Mesothelial cell of epicardium (in vitro differentiated cells): ENCODE measurements at regions not wholly inside any gene's neighbourhood (a gene's known extent, or its start where the extent isn't known, plus 50 kb on each side); places are given as distances from the start of the nearest gene placed in this dataset.

Experiments used
- DNase-seq, 2 experiments: peaks; one replicate each; pipeline ENCODE4 v3.0.0; 2021; ENCODE audit warnings: low spot score in 2 of 2; ENCODE audit not compliant: unreplicated experiment in 2 of 2
- H3K27ac Mint-ChIP-seq: 2 replicates; pipeline ENCODE4 v1.8.0; 2021; ENCODE audit warnings: mixed read lengths
- H3K27me3 Mint-ChIP-seq: 2 replicates; pipeline ENCODE4 v1.8.0; 2021; ENCODE audit warnings: low read depth, mixed read lengths
- H3K36me3 Mint-ChIP-seq: 2 replicates; pipeline ENCODE4 v1.8.0; 2021; ENCODE audit warnings: mixed read lengths
- H3K4me1 Mint-ChIP-seq: 2 replicates; pipeline ENCODE4 v1.8.0; 2021; ENCODE audit warnings: mixed read lengths
- H3K4me3 Mint-ChIP-seq: 2 replicates; pipeline ENCODE4 v1.8.0; 2021; ENCODE audit warnings: mild to moderate bottlenecking, moderate library complexity, mixed read lengths
- H3K9me3 Mint-ChIP-seq: 2 replicates; pipeline ENCODE4 v1.8.0; 2021; ENCODE audit warnings: mixed read lengths
- TF ChIP-seq, protein P1 (sequence below): fragments of 200-600 bp; sonication (generic); IDR thresholded peaks from one replicate; pipeline ENCODE4 v1.5.0; 2021; ENCODE audit warnings: antibody characterized with exemption; ENCODE audit not compliant: unreplicated experiment

DNA sequence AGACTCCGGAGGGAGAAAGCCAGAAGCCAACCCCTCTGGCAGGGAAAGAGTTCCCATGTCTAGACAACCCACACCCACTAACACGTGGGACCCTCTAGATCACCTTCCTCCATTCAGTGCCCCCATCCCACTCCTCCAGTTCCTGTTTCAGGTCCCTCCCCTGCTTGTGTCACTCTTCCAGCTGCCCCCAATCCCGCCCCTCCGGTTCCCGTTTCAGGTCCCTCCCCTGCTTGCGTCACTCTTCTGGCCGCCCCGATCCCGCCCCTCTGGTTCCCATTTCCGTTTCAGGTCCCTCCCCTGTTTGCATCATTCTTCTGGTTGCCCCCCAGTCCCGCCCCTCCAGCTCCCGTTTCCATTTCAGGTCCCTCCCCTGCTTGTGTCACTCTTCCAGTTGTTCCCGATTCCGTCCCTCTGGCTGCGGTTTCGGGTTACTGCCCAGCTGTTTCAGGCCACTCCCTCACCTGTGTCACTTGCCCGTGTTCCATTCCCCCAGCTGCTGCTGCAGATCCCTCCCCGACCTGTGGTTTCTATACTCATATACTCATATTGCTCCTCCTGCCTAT, 64.8 kb upstream of the RANBP6 start:
- TF ChIP-seq, protein P1, sequence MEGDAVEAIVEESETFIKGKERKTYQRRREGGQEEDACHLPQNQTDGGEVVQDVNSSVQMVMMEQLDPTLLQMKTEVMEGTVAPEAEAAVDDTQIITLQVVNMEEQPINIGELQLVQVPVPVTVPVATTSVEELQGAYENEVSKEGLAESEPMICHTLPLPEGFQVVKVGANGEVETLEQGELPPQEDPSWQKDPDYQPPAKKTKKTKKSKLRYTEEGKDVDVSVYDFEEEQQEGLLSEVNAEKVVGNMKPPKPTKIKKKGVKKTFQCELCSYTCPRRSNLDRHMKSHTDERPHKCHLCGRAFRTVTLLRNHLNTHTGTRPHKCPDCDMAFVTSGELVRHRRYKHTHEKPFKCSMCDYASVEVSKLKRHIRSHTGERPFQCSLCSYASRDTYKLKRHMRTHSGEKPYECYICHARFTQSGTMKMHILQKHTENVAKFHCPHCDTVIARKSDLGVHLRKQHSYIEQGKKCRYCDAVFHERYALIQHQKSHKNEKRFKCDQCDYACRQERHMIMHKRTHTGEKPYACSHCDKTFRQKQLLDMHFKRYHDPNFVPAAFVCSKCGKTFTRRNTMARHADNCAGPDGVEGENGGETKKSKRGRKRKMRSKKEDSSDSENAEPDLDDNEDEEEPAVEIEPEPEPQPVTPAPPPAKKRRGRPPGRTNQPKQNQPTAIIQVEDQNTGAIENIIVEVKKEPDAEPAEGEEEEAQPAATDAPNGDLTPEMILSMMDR, result no peak
- H3K4me3 Mint-ChIP-seq, result peak overlapping the region; percentile 81
- peak overlapping the region; percentile 94 for H3K27ac Mint-ChIP-seq
- no peaks in the 10 kb centered on the region for H3K36me3 Mint-ChIP-seq
- DNase-seq, result peak; percentile 81 to 89
- H3K27me3 Mint-ChIP-seq, result no peaks in the 10 kb centered on the region
- H3K4me1 Mint-ChIP-seq, result peaks cover 15% of the 10 kb centered on the region
- H3K9me3 Mint-ChIP-seq, result peaks cover 4% of the 10 kb centered on the region

DNA sequence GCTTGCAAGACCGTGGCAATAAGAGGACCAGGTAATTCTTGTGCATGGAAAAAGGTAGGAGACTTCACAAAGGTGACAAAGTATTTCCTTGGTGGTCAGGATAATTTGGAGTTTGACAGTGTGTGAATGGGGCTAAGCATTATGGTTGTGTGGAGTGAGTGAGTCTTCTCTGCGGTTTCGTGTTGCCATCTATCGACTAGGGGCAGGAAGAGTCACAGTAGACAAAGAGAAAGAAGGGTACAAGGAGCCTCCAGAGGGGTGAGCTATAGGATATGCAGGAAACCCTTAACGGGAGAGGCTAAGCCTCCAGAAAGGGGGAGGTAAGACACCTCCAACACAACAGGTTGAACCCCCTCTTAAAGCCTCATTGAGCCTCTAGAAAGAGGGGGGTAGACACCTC, 64.0 kb upstream of the RANBP6 start:
- Mint-ChIP-seq H3K27me3 (no peaks in the 10 kb centered on the region), H3K36me3 (no peaks in the 10 kb centered on the region), H3K9me3 (peaks cover 4% of the 10 kb centered on the region), H3K4me3 (peak overlapping the region; percentile 81), H3K4me1 (peaks cover 15% of the 10 kb centered on the region), H3K27ac (peak overlapping the region; percentile 94)
- no peak for DNase-seq
- TF ChIP-seq, protein P1, result no peak

DNA sequence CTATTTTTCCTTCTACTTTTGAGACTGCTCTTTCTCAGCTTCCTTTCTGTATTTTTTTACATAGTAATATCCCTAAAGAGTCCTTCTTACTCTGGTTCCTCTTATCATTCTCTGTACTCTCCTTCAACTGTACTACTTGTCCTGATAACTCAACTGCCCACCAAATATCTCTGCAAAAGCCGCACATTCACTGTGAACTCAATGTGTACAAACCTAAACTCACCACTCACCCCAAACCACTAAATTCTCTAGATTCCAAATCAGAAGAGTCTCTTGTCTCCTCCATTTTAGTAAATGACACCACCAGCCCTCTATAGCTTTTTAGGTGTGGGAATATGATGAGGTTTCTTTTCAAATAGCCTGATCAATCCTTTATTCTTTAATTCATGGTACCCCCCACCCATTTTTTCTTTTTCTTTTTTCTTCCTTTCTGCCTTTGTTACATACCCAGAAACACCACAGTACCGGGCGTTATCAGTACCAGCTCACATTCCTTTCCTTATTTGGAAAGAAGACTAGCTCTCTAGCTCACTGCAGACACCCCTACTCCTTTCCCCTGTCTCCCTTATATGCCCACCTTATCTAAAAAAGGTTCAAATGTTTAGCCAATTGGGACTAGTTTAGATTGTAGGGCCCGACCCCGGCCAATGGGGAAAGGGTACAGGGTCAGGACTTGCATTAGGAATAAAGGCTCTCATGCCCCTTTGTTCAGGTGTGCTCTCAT, 63.1 kb upstream of the RANBP6 start:
- Mint-ChIP-seq H3K36me3 (no peaks in the 10 kb centered on the region), H3K9me3 (peaks cover 4% of the 10 kb centered on the region), H3K27me3 (no peaks in the 10 kb centered on the region), H3K4me3 (peak overlapping the region; percentile 81), H3K27ac (peak overlapping the region; percentile 94), H3K4me1 (peaks cover 18% of the 10 kb centered on the region)
- no peak for DNase-seq
- TF ChIP-seq, protein P1, result no peak

DNA sequence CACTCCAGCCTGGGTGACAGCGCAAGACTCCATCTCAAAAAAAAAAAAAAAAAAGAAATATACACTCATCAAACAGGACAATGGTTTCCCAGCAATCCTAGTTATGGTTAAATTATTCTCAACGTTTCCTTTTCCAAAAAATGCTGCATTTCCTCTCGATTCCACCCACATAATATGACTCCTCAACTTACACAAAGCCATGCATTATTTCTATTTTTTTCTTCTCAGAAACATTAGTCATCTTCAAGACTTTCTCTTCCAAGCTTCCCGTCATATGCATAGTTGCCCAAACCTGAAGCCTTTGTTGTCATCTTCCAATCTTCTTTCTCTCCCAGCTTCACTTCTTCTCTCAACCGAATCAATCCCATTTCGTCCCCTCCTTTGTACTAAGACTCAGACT, 61.4 kb upstream of the RANBP6 start:
- Mint-ChIP-seq H3K4me3 (no peak overlapping the region), H3K36me3 (no peaks in the 10 kb centered on the region), H3K9me3 (peaks cover 4% of the 10 kb centered on the region), H3K27ac (no peak overlapping the region), H3K27me3 (no peaks in the 10 kb centered on the region), H3K4me1 (peaks cover 21% of the 10 kb centered on the region)
- TF ChIP-seq, protein P1, result no peak
- DNase-seq, result no peak

DNA sequence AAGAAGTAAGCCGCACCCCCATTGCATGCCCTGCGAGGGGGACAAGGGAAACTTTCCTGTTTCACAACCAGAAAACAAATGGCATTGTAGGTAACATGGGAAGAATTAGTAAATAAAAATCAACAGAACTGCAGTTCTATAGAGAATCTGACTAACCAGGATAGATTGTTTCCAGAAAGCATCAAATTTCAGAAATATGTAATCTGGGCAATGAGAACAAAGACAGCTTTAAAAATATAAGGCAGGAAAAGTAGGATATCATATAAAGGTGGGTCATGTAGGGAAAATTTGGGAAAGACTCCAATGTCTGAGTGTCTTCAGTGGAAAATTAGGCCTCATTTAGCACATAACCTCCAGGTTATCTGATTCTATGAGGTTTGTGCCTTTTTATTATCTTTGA, 58.3 kb upstream of the RANBP6 start:
- peaks cover 12% of the 10 kb centered on the region for H3K4me1 Mint-ChIP-seq
- peaks cover 8% of the 10 kb centered on the region for H3K9me3 Mint-ChIP-seq
- H3K36me3 Mint-ChIP-seq, result no peaks in the 10 kb centered on the region
- DNase-seq, result no peak
- no peak overlapping the region for H3K4me3 Mint-ChIP-seq
- peak overlapping the region; percentile 27 for H3K27ac Mint-ChIP-seq
- TF ChIP-seq, protein P1, result no peak
- no peaks in the 10 kb centered on the region for H3K27me3 Mint-ChIP-seq
